22Rv1 (cell line): ENCODE measurements at regions not wholly inside any gene's neighbourhood (a gene's known extent, or its start where the extent isn't known, plus 50 kb on each side); places are given as distances from the start of the nearest gene placed in this dataset.

Experiments used
- CTCF ChIP-seq: fragments of 450-650 bp; IDR thresholded peaks from 2 replicates; pipeline ENCODE4 v1.5.1; 2017; ENCODE audit warnings: mild to moderate bottlenecking
- ZFX ChIP-seq: fragments of 450-650 bp; IDR thresholded peaks from 2 replicates; pipeline ENCODE4 v1.6.1; 2017; ENCODE audit warnings: antibody characterized with exemption, borderline replicate concordance

DNA sequence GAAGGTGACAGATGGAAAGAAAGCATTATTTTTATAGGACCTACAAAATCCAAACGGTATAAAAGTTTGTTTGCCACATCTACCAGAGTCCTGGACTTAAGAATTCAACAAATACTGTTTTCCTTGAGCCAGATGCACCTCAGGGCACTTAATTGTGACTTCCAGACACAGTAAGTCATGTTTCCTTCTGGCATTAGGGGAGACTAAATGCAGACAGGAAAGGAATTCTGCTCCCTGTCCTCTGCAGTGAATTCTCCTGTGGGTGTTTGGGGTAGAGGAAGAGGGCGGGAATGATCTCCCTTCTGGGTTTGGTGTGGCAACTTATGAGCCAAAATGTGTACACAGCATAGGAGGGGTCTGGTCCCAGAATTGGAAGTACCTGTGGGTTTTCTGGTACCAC is 93.9 kb upstream of the ZDHHC17 start:
- TF ChIP-seq CTCF, result no peak
- TF ChIP-seq ZFX, result no peak
